Suppressor macrophage (primary cell): ENCODE measurements at regions not wholly inside any gene's neighbourhood (a gene's known extent, or its start where the extent isn't known, plus 50 kb on each side); places are given as distances from the start of the nearest gene placed in this dataset.

Source experiments
- DNase-seq, 4 experiments: peaks; one replicate each; pipeline ENCODE4 v3.0.0-alpha.2; 2020 to 2022

DNA sequence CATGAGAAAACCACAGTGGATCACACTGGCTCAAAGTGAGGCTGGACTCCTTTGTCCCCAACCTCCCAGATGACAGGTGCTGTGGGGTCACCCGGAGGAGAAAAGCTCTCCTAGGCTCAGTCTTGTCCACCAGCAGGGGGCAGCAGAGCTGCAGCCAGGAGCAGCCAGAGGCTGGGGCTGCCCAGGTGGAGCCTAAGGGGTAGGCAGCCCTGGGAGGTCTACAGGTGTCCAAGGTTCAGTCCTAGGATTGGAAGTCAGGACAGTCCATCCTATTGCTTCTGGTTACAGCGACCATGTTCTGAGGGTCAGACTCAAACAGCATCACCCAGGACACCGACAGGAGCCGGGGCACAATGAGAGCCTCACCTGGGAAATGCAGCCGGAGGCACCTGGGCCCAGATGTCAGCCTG is 77.6 kb upstream of the IGLL5 start:
- DNase-seq: peak in 3 of 4 experiments; percentile 55 to 74 (median 64)

DNA sequence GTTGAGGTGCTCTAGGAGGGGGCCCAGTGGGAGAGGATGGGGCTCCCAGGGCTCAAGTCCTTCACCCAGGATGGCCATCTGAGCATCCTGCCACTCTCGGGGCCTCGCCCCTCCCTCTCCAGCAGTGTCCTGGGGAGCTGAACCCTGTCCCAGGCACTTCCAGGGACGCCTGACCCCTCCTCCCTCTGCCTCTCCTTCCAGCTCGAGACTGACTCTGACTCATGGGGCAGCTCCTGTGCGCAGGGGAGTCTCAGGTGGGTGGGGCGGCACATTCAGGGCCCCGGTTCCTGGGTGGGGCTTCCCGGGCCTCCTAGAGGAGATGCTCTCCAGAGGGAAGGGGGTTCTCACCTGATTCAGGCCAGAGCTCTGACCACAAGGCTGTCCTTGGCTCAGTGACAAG is 77.1 kb upstream of the IGLL5 start:
- no peak for DNase-seq

DNA sequence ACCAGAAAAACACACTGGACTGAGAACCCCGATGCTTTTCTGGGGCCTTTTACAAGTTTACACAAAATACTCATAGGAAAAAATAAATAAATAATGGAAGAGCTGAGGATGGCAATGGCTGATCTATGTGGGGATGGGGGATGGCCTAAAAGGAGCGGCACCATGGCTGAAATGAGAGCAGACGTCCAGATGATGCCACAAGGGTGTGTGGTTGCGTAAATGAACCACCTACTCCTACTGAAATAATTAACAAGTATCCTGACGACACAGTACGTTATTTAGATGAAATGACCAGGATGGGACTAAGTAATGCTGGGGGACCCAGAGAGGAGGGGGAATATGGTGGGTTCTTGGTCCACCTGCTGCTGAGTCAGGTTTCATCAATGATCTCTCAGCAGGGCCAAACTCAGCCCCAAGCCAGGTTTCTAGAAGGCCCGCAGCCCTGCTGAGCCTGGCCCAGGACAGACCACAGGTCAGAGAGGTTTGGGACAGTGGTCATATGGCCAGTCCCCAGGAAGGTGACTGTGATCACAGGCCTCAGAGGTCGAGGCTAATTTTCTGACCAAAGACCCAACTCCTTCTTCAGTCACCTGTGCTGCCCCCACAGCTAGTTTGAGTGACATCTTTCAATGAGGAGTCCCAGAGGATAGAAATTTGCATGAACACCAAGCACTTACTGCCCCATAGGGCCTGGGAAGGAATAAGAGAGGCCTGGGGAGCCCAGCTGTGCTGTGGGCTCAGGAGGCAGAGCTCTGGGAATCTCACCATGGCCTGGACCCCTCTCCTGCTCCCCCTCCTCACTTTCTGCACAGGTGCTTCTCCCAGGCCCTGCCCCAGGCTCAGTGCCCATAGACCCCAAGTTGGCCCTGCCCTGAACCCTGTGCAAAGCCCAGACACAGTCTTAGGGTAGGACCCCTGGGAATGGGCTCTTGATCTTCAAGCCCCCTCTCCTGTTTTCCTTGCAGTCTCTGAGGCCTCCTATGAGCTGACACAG is 76.3 kb upstream of the IGLL5 start:
- DNase-seq: no peak

DNA sequence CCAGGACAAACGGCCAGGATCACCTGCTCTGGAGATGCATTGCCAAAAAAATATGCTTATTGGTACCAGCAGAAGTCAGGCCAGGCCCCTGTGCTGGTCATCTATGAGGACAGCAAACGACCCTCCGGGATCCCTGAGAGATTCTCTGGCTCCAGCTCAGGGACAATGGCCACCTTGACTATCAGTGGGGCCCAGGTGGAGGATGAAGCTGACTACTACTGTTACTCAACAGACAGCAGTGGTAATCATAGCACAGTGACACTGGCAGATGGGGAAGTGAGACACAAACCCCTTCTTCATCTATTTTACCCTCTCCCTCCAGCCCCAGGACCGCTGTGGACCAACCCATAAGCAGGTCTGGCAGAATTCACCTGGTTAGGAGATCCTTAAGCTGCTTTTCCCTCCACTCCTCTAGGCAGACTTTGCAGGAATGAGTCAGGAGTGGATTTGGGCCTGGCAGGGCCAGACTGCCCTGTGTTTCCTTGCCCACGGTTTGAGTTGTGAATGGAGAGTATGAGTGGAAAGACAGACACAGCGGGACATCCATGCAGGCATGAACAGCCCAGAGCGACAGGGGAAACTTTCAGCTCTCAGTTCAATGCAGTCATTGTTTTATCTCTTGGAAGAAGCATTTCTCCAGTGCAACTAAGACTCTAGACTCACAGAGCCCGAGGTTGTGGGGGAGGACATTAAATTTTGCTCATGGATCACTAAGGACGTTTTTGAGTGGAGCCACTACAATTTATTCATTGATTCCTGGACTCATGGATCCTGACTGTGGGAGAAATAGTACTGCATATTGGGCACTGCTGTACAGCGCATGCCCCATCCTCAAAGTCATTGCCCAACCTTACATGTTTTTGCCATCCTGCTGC is 75.3 kb upstream of the IGLL5 start:
- peak in 1 of 4 experiments; percentile 19 for DNase-seq

DNA sequence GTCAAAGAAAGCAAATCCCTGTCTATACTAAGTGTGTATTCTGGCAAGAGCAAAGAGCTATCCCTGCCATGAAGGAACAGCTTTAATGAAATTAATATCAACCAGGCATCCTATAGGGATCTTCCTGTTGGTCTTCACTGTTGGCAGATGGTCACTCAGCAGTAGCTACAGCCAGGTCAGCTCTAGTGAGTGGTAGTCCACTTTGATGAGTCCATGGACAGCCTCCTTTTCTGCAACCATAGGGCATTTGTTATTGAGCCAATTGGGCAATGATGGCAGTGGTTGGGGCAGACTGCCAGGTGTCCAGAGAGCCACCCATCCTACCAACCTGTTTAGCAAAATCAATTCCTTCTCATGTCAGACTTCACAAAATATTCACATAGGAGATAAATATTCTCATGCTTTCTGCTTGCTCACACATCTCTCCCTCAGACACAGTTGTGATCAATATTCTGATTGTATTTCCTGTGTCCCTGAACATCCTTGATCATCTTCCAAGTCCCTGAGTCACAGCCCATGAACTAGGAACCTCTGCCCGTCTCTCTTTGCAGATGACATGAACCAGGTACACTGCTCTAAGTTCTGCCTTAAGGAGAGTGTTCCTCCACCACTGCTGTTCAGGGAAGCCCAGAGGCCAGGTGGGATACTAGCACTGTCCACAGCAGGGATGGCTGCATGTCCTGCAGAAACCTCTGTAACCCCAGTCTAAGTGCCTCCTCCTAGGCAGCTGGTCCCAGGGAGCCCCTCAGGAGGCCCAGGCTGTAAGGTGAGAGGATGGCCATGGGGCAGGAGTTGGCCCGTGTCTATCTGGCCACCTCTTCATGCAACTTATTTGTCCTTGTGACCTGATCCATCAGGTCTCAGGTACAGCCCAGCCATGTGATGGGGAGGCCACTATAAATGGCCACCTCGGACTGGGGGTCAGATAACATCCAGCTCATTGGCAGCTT is 74.2 kb upstream of the IGLL5 start:
- no peak for DNase-seq

DNA sequence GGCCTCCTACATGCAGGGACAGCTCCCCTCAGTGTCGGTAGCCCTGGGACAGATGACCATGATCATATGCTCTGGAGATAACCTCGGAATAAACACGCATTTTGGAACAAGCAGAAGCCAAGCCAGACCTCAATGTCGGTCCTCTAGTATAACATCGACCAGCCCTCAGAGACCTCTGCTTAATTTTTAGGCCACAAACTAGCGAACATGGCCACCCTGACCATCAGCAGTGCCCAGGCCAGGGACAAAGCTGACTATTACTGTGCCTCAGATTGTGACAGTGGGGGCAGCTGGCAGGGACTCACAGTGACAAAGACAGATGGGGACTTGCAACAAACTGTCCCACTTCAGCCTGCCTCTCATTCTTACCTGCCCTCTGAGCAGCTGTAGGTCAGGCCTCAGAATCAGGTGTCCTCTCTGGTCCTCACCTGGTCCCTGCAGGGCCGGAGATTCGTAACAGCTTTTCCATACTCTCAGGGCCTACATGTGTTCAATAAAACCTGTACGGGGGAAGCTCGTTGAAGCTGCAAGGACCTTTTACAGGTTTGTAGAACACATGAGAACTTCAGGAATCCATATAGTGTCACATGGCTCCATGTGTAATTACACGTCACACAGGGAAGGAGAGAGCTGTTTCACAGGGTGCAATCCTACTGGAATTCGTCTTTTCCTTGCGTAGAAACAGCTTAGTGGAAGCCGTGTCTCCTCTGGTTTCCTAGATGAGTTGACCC is 72.8 kb upstream of the IGLL5 start:
- no peak for DNase-seq

DNA sequence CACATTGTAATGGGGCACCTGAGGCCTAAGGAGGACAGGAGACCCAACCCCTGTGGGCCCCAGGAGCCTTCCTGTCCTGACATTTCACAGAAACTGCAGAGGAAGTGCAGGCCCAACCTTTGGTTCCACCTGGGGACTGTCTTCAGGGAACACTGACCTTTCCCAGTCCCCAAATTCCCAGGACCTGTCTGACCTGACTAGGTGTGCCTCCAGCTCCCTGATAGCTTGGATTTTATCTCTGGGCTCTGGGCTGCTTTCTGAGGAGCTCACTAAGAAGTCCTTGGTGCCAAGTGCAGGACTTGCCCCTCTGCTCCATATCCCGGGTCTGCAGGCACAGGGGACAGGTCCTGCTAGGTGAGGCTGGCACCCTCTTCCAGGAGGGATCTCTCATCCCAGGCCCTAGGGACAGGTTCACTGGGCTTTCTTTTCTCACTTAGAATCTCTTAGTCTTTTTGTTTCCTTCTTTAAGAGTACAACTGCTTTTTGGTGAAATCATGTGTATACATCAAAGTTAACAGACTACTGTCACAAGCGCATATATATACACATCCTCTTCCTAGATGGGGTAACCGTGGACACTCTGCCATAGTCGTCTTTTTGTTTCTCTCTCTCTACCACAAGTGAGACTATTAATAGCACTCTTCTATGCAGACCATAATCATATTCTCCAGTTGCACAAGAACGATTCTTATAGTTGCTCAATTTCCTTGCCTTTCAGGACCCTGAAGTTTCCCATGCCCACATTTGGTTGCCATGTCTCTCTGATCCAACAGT is 72.0 kb upstream of the IGLL5 start:
- DNase-seq: peak; percentile 25 to 59 (median 44)

DNA sequence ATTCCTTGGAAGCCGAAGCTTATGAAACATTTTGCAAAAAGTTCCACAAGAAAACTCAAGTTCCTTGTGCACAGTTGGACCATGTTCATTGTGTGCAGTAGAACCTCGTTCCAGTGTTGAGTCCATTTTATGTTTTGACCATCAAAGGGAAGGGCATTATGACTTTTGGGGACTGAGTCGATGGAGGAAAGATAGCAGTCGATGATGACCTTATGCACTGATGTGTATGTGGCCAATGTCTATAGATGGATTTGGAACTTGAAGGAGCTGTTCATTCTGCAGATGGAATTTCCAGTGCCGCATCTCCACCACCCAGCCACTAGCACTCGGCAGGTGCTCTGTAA is 71.5 kb upstream of the IGLL5 start:
- no peak for DNase-seq

DNA sequence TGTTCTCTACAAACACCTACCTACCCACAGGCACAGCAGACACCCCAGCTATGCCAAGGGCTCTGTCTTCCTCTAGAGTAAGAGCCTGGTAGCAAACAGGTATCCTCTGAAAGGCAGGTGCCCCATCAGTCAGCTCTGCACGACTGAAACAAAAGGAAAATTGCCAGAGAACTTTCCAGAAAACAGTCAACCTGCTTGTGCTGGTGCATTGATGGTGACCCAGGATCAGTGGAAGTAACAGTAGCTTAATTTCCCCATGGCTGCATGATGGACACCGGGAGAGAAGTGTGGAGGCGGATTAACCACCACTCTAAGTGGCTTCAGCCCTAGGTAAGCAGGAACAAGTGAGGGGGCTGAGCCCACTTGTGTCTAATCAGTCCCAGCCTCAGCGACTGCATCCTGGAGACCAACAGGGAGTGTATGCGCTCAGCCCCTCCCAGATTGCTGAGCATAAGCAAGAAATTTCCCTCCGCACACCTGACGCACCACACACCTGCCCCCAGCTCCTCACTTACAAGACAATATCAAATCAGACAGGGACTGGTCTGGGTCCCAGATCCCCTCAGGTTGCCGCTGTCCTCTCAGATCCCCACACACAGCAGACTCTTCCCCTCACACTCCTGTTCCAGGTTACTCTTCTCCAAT is 70.7 kb upstream of the IGLL5 start:
- DNase-seq: no peak

DNA sequence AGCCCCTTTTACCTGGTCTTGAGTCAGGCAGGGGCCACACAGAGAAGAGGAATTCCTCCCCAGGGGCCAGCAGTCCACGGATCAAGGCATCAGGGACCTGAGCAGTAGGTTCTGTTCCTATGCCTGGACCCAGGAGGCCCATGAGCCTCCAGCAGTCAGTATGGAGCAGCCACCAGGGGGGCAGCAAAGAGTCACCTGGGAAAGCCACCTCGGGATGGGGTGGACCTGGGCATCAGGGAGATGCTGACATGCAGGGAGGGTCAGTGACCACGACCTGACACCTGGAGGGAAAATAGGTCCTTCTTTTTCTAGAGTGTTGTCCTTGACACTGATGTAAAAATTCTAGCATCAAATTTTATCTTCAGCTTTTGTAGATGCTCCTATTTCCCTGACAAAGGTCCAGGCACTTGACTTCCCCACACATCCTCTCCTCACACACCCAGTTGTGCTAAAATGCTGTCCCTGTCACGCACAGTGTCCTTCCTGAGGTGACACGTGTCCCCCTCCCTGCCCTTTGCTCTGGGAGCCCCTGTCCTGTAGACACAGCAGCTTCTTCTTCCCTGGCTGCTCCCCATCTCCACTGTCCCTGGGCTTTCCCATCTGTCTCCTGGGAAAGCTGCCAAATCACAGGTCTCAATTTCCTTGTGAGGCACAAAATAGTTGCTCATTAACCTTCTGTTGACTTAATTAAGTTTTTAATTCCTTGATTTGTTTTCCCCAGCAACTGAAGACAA is 70.0 kb upstream of the IGLL5 start:
- no peak for DNase-seq

DNA sequence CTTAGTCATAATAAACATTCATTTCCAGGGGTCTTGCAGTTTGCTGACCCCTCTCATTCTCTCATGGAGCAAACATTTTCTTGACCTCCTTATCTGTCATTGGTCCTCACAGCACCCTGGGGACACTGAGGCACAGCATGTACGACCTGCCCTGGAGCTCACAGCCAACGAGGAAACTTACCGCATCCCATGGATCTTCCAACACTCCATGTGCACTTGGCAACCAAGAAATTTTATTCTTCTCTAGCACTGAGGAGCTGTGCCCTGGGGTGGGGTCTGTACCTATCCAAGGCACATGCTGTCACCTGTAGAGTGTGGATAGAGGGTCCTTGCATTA is 69.4 kb upstream of the IGLL5 start:
- DNase-seq: no peak

DNA sequence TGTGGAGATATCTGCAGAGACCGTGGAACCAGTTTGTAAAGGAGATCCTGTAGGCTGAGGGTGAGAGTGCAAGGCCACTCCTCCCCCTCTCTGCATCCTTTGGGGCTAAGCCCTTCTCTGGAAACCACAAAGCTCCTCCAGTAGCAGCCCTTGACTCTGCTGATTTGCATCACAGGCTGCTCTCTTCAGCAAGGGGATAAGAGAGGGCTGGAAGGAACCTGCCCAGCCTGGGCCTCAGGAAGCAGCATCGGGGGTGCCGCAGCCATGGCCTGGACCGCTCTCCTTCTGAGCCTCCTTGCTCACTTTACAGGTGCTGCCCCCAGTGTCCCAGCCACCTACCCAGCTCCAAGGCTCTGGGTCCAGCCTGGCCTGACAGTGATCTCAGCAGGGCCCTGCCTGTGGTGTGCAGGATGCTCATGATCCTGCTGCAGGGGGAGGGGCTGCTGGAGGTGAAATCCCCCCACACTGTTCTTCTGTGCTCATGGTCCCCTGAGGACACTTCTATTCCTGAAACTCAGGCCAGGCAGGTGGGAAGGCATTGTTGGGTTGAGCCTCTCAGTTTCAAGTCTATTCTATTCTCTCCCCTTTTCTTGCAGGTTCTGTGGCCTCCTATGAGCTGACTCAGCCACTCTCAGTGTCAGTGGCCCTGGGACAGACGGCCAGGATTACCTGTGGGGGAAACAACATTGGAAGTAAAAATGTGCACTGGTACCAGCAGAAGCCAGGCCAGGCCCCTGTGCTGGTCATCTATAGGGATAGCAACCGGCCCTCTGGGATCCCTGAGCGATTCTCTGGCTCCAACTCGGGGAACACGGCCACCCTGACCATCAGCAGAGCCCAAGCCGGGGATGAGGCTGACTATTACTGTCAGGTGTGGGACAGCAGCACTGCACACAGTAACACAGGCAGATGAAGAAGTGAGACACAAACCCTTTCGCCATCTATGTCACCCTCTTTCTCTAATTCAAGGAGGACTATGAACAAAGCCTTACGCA is 68.5 kb upstream of the IGLL5 start:
- DNase-seq: no peak

DNA sequence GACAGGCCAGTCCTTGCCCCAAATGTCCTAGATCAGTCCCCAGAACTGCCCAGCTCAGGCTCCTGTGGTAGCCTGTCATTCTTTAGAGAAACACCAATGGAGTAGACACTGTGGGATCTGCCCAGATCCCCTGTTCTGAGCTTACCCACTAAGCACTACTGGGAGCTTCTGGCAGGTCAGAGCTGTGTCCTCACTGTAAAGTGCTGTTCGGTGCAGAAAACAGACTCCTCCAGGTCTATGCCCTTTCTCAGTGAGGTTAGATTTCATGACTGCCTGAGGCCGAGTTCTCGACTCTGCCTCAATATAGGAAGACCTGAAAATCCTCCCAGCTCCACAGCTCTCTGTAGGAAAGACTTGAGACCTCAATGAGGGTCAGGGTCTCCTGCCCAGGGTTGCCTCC is 67.5 kb upstream of the IGLL5 start:
- no peak for DNase-seq

DNA sequence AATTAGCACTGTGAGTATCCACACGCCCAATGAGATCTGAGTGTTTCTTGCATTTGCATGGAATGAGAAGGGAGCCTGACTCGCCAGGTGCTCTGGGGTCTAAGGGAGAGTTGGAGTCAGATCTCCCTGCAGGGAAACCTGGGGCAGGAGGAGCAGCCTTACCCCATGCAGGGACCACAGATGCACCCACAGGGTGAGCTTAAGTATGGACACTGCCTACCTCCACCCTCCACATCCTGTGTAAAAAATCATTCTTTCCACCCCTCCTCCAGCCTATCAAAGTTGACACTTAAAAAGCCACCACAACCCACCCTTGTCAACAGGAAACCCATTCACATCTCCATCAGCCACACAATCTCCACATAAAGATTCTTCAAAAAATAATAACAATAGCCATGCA is 67.0 kb upstream of the IGLL5 start:
- no peak for DNase-seq

DNA sequence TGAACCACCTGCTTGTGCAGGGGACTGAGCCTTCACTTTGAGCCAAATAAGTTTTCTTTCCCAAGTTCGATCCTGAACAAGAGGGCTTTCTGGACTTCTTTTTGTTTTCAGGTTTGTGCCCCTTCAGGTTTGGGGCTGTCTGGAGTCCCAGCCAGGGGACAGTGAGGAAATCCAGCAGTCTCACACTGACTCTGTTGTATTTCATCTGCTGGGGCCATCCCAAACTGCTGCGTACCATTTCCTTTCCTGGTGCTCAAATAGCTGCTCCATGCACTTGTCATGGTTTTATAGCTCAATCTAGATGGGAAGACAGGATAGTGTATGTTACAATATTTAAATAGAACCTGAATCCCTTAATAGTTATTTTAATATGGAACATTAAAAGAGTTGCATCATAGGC is 66.3 kb upstream of the IGLL5 start:
- no peak for DNase-seq

DNA sequence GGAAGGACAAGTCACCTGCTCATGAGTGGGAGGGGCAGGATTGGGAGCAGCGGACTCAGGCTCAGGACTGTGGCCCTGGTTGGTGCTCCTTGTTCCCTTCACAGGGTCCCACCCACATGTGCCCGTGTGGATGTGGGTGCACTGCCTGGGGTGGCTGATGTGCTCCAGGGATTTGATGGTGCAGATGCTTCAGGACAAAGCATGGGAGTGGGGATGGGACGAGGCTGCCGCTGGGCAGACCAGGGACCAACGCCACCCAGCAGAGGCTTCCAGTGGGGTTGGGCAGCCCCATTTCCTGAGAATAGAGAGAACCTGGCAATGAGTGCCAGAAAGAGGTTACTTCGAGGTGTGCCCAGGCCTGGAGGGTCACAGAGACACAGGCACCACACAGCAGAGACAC is 65.5 kb upstream of the IGLL5 start:
- DNase-seq: no peak

DNA sequence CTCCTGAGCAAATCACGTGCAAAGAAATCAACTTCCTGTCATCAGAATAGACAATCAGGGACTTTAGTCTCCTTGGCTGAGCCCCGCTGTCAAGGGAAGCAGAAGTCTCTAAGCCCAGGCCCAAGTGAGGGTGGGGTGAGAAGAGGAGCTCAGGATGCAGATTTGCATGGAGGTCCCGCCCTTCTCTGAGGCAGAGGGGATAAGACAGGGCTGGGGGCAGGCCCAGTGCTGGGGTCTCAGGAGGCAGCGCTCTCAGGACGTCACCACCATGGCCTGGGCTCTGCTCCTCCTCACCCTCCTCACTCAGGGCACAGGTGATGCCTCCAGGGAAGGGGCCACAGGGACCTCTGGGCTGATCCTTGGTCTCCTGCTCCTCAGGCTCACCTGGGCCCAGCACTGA is 65.1 kb upstream of the IGLL5 start:
- peak in 1 of 4 experiments; percentile 37 for DNase-seq

DNA sequence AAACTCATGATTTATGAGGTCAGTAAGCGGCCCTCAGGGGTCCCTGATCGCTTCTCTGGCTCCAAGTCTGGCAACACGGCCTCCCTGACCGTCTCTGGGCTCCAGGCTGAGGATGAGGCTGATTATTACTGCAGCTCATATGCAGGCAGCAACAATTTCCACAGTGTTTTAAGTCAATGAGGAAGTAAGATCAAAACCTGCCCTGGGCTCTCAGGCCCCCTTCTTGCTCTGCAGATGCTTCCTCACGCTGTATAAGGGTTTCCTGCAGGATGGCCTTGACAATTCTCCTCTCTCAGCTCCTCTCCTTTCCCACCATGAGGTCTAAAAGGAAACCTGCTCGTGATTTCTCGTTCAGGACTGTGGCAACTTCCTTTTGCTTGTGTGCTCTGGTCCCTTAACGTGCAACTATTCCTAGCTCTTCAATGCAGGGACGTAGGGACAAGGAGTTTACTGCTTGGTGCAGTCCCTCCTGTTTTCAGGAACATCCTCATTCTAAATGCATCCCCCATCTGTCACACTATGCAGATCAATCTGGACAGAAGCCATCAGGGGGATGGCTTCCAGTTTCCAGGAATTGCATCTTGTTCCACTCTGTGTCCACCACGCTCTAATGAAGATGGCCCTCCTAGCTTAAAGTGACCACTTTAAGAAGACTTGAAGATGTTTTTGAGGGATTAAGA is 64.3 kb upstream of the IGLL5 start:
- DNase-seq: peak; percentile 36 to 63 (median 58)
